ENCODE measurements at regions not wholly inside any gene's neighbourhood (a gene's known extent, or its start where the extent isn't known, plus 50 kb on each side); places are given as distances from the start of the nearest gene placed in this dataset.

- no peak for TF ChIP-seq CTCF (IDR thresholded peaks at IDR 0.05; ENCODE audit: unreplicated experiment)
- Mint-ChIP-seq H3K4me3 (ENCODE audit: low read depth) (no peak overlapping the region), H3K36me3 (ENCODE audit: insufficient read depth) (no peaks in the 10 kb centered on the region), H3K4me1 (ENCODE audit: low read depth) (no peaks in the 10 kb centered on the region), H3K27me3 (no peaks in the 10 kb centered on the region), H3K27ac (no peak overlapping the region), H3K9me3 (ENCODE audit: low read depth) (no peaks in the 10 kb centered on the region)
- DNase-seq (ENCODE audit: low spot score, unreplicated experiment): no peak
These were observed 129.9 kb upstream of the ABI3BP start for GRCh38 chr3:101123081-101123480.

GRCh38 chr3:101122681-101123080 is 129.5 kb upstream of the ABI3BP start:
- Mint-ChIP-seq H3K27ac (no peak overlapping the region), H3K4me1 (ENCODE audit: low read depth) (no peaks in the 10 kb centered on the region), H3K36me3 (ENCODE audit: insufficient read depth) (no peaks in the 10 kb centered on the region), H3K27me3 (no peaks in the 10 kb centered on the region), H3K9me3 (ENCODE audit: low read depth) (no peaks in the 10 kb centered on the region), H3K4me3 (ENCODE audit: low read depth) (no peak overlapping the region)
- no peak for TF ChIP-seq CTCF (IDR thresholded peaks at IDR 0.05; ENCODE audit: unreplicated experiment)
- DNase-seq (ENCODE audit: low spot score, unreplicated experiment): no peak

GRCh38 chr3:101120039-101120438 is 126.8 kb upstream of the ABI3BP start:
- no peaks in the 10 kb centered on the region for H3K36me3 Mint-ChIP-seq (ENCODE audit: insufficient read depth)
- H3K4me1 Mint-ChIP-seq (ENCODE audit: low read depth): no peaks in the 10 kb centered on the region
- no peak overlapping the region for H3K4me3 Mint-ChIP-seq (ENCODE audit: low read depth)
- no peak overlapping the region for H3K27ac Mint-ChIP-seq
- no peak for DNase-seq (ENCODE audit: low spot score, unreplicated experiment)
- H3K9me3 Mint-ChIP-seq (ENCODE audit: low read depth): peaks cover 3% of the 10 kb centered on the region
- H3K27me3 Mint-ChIP-seq: no peaks in the 10 kb centered on the region
- TF ChIP-seq CTCF (IDR thresholded peaks at IDR 0.05; ENCODE audit: unreplicated experiment): no peak

- H3K4me3 Mint-ChIP-seq (ENCODE audit: low read depth): no peak overlapping the region
- no peak overlapping the region for H3K27ac Mint-ChIP-seq
- H3K27me3 Mint-ChIP-seq: no peaks in the 10 kb centered on the region
- TF ChIP-seq CTCF (IDR thresholded peaks at IDR 0.05; ENCODE audit: unreplicated experiment): no peak
- H3K4me1 Mint-ChIP-seq (ENCODE audit: low read depth): no peaks in the 10 kb centered on the region
- H3K36me3 Mint-ChIP-seq (ENCODE audit: insufficient read depth): no peaks in the 10 kb centered on the region
- DNase-seq (ENCODE audit: low spot score, unreplicated experiment): no peak
- H3K9me3 Mint-ChIP-seq (ENCODE audit: low read depth): peaks cover 3% of the 10 kb centered on the region
These were observed 126.3 kb upstream of the ABI3BP start for GRCh38 chr3:101119535-101119934.

- no peaks in the 10 kb centered on the region for H3K27me3 Mint-ChIP-seq
- TF ChIP-seq CTCF (IDR thresholded peaks at IDR 0.05; ENCODE audit: unreplicated experiment): no peak
- H3K9me3 Mint-ChIP-seq (ENCODE audit: low read depth): peaks cover 3% of the 10 kb centered on the region
- DNase-seq (ENCODE audit: low spot score, unreplicated experiment): no peak
- H3K36me3 Mint-ChIP-seq (ENCODE audit: insufficient read depth): no peaks in the 10 kb centered on the region
- H3K4me1 Mint-ChIP-seq (ENCODE audit: low read depth): no peaks in the 10 kb centered on the region
- H3K4me3 Mint-ChIP-seq (ENCODE audit: low read depth): no peak overlapping the region
- H3K27ac Mint-ChIP-seq: no peak overlapping the region
These were observed 124.8 kb upstream of the ABI3BP start for GRCh38 chr3:101117980-101118379.

All from progenitor cell of endocrine pancreas (in vitro differentiated cells).